NCI-H128 (cell line): ENCODE measurements at regions not wholly inside any gene's neighbourhood (a gene's known extent, or its start where the extent isn't known, plus 50 kb on each side); places are given as distances from the start of the nearest gene placed in this dataset.

Source experiments
- DNase-seq: peaks from one replicate; lab custom pipeline; 2025; ENCODE audit not compliant: unreplicated experiment; lab: John Stamatoyannopoulos, UW

DNA sequence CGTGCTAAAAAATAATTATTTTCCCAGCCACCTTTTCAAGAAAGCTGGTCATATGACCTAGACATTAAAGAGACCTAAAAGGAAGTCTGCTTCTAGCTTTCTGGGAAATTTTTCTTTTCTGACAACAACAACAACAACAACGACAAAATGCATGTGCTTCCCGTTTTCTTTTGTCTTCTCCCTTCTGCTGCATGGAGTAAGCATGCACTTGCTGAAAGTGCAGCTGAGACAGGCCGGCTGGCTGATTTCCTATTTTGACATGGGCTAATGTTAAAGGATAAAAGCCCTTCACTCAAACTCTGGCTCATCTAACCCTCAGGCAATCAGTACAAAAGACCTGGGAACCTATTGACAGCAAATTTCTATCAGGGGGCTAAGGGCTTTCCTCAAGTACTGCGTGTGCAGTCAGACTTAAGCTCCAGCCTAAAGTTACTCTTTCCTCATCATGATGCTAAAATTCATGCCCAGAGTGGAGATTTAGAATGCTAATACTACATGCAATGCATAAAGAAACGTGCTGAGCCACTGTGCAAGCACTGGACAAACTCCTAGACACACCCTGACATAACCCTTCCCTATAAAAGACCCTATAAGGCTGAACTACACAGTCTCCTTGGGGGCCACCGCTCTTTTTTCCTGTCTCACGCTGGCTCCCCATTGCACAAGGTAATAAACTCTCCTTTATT is 811.1 kb downstream of the UQCRFS1 start:
- no peak for DNase-seq

- DNase-seq: no peak
Observed at GRCh38 chr19:28400953-28401671, 811.8 kb downstream of the UQCRFS1 start.

- DNase-seq: no peak
Observed at GRCh38 chr19:28399187-28399586, 813.8 kb downstream of the UQCRFS1 start.

GRCh38 chr19:28397800-28398199 is 815.2 kb downstream of the UQCRFS1 start:
- no peak for DNase-seq

DNA sequence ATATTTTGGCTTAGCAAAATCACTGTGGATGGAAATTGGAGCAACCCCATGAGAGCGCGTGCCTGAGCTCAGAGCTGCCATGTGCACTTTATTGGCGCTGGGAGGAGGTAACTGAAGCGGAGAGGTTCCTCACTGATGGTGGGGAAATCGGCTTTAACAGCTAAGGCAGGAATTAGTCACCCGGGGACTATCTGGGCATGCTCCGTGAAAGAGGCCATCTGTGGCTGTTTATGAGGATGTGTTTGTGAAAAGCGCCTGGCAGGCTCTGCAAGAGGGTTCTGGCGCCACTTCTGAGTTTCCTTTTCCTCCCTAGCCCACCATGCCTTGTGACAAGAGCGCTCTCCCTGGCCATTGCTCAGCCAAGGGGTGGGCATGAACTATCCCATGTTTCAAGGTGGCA is 815.6 kb downstream of the UQCRFS1 start:
- no peak for DNase-seq

GRCh38 chr19:28396287-28396831 is 816.6 kb downstream of the UQCRFS1 start:
- DNase-seq: no peak

GRCh38 chr19:28394725-28395124 is 818.2 kb downstream of the UQCRFS1 start:
- no peak for DNase-seq

- DNase-seq: no peak
Observed at GRCh38 chr19:28393574-28394336, 819.2 kb downstream of the UQCRFS1 start.

DNA sequence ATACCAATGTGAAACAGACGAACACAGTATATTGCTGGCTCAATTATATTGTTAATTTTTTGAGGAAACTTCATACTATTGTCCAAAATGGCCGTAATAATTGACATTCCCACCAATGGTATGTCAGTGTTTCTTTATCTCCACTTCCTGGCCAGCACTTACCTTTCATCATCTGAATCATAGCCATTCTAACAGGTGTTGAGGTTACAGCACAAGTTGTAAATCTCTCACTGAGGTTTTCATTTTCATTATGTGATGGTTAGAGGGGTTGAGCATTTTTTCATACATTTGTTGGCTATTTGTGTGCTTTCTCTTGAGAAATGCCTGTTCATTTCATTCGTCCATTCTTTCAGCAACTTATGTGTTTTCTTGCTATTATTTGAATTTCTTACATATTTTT is 824.0 kb downstream of the UQCRFS1 start:
- no peak for DNase-seq

- DNase-seq: no peak
Observed at GRCh38 chr19:28387507-28387906, 825.4 kb downstream of the UQCRFS1 start.

DNA sequence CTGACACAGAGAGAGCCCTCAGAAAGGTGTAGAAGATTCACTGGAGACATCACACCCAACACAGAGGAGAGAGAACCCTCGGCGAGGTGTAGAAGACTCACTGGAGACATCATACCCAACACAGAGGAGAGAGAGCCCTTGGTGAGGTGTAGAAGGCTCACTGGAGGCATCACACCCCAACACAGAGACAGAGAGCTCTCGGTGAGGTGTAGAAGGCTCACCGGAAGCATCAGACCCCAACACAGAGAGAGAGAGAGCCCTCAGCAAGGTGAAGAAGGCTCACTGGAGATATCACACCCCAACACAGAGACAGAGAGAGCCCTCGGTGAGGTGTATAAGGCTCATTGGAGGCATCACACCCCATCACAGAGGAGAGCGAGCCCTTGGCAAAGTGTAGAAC is 826.5 kb downstream of the UQCRFS1 start:
- DNase-seq: no peak

- DNase-seq: no peak
Observed at GRCh38 chr19:28386066-28386465, 826.9 kb downstream of the UQCRFS1 start.

DNA sequence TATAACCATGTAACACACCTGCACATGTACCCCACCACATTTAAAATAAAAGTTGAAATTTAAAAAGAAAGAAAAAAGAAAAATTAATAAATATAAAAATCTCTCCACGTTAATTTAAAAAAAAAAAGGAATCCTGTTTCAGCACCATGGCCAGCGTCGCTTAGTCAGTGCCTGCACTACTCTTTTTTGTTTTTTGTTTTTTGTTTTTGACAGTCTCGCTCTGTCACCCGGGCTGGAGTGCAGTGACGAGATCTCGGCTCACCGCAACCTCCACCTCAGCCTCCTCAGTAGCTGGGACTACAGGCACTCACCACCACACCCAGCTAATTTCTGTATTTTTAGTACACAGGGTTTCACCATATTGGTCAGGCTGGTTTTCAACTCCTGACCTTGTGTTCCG is 835.9 kb downstream of the UQCRFS1 start:
- no peak for DNase-seq

- DNase-seq: no peak
Observed at GRCh38 chr19:28374971-28375370, 838.0 kb downstream of the UQCRFS1 start.

DNA sequence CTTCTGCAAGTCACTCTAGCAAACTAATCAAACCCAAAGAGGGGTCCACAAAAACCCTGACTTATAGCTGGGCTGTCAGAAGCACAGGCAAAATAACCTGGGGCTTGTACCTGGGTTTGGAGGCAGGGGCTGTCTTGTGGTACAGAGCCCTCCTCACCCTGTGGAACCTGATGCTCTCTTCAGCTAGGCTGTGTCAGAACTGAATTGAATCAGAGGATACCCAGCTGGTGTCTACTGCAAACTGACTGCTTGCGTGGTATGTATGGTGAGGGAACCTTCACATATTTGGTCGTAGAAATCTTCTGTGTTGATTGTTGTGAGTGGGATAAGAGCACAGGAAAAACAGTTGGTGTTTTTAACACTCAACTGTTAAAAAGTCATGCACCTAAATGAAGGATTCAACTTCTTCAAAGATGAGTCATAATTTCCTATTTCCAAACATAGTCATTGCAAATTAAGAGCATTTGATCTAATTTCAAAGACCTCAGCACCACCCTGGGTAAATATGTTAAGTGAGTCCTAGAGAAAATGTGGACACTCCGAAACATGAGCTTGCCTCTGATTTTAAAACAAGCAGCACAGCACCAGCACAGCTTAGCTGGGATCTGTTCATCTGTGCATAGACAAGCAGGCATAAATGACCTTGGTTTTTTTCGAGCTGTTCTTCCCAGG is 840.2 kb downstream of the UQCRFS1 start:
- no peak for DNase-seq

- DNase-seq: no peak
Observed at GRCh38 chr19:28367146-28367545, 845.8 kb downstream of the UQCRFS1 start.

DNA sequence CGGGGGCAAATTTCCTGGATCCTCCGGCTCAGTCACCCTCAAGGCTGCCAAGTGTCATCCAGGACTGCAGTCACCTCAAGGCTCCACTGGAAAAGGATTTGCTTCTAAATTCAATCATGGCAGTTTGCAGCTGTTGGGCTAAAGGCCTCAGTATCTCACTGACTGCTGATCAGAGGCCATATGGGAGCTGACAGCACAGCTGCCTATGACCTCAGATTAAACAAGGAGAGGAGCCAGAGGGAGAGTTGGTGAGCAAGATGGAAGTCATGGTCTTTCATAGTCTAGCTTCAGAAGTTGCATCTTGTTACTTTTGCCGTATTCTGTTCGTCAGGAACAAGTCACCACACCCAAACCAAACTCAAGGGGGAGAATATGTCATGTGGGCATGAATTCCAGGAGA is 849.7 kb downstream of the UQCRFS1 start:
- no peak for DNase-seq

GRCh38 chr19:28359431-28360414 is 853.2 kb downstream of the UQCRFS1 start:
- no peak for DNase-seq

DNA sequence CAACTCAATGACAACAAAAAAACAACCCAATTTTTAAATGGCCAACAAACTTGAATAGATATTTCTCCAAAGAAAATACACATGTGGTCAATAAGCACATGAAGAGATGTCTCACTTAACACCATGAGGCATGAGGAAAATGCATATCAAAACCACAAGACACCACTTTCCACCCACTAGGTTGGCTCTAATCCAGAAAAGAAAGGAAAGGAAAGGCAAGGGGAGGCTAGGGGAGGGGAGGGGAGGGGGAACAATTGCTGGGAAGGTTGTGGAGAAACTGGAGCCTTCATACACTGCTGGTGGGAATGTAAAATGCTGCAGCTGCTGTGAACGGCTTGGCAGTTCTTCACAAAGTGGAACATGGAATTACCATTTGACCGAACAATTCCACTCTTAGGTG is 854.3 kb downstream of the UQCRFS1 start:
- no peak for DNase-seq

DNA sequence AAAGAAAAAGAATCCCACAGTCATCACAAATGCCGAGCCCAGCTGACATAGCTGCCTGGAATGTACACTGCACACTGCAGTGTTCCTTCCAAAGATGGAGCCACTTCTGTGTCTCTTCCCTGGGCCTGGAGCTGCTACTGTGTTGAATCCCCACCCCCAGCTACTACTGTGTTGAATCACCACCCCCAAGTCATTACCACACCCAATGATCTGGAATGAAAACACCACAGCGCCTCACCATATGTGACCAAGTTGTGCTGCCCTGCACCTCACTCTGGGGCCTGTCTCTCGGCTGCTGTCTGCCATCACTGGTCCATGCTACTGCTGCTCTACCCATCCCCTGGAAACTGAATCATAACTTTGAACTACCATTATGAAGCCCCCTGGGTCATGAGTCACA is 861.2 kb downstream of the UQCRFS1 start:
- no peak for DNase-seq
